ENCODE measurements at regions not wholly inside any gene's neighbourhood (a gene's known extent, or its start where the extent isn't known, plus 50 kb on each side); places are given as distances from the start of the nearest gene placed in this dataset.

DNA sequence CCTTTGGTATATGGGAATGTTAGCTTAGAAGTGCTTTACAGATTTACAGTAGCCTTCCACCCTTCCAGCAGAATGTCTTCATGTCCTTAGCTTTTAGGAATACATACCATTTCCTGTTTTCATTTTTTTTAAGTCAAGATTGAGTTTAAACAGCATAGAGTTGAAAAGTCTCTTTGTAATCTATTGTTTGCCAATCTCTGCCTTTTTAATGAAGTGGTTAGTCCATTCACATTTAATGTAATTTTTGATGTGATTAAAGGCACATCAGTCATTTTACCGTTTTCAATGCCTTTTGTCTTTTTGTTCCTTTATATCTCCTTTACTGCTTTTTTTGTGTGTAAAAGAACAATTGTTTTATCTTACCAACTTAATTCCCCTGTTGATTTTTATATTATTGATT lies 233.4 kb upstream of the SMIM21 start (continued):
- TF ChIP-seq ASH1L (IDR thresholded peaks at IDR 0.05; ENCODE audit: borderline replicate concordance, low read depth, partially characterized antibody) (no peak), MYBL2 (IDR thresholded peaks at IDR 0.05; ENCODE audit: low read depth) (no peak), MYBL2 (CRISPR knock-in tag; IDR thresholded peaks at IDR 0.05; ENCODE audit: borderline replicate concordance) (no peak), ZNF253 (CRISPR knock-in tag; conservative IDR thresholded peaks at IDR 0.05) (no peak), ZKSCAN8 (CRISPR knock-in tag; IDR thresholded peaks at IDR 0.05) (no peak), BRF2 (IDR thresholded peaks at IDR 0.05; ENCODE audit: borderline replicate concordance, insufficient read depth, insufficient read length) (no peak), FOXK1 (CRISPR knock-in tag; IDR thresholded peaks at IDR 0.05; ENCODE audit: borderline replicate concordance) (no peak), SNRNP70 (optimal IDR thresholded peaks at IDR 0.05; ENCODE audit: low read depth, low read length) (no peak), CBX1 (IDR thresholded peaks at IDR 0.05; ENCODE audit: low read depth) (no peak)

GRCh38 chr18:75659535-75660023 lies 232.1 kb upstream of the SMIM21 start:
- Histone ChIP-seq H3K36me3 (ENCODE audit: control insufficient read depth, insufficient read depth, low read length) (no peaks in the 10 kb centered on the region), H3K9ac (ENCODE audit: insufficient read depth in 1 of 2, low read depth in 2 of 2, low read length in 2 of 2) (no peak overlapping the region), H2AFZ (ENCODE audit: low read depth, low read length) (no peak overlapping the region), H3K79me2 (ENCODE audit: control insufficient read depth, insufficient read depth, low read length) (no peaks in the 10 kb centered on the region), H3K9me1 (ENCODE audit: control insufficient read depth, insufficient read depth, low read length) (no peaks in the 10 kb centered on the region), H4K20me1 (replicated peaks; ENCODE audit: control insufficient read depth, insufficient read depth, low read length) (no peaks in the 10 kb centered on the region), H3K4me2 (ENCODE audit: insufficient read depth, low read length) (no peak overlapping the region), H3K9me3 (replicated peaks; ENCODE audit: control insufficient read depth, insufficient read depth, low read depth, low read length) (no peaks in the 10 kb centered on the region), H3K27me3 (ENCODE audit: control insufficient read depth in 2 of 2, insufficient read depth in 2 of 2, low read length in 2 of 2) (no peaks in the 10 kb centered on the region), H3K27ac (ENCODE audit: extremely low read depth, low read depth, low read length) (no peak overlapping the region), H3K4me1 (replicated peaks in 1 of 2; ENCODE audit: control insufficient read depth in 2 of 2, insufficient read depth in 2 of 2, low read length in 2 of 2) (no peaks in the 10 kb centered on the region), H3K4me3 (no peak overlapping the region)
- TF ChIP-seq ZNF133 (CRISPR knock-in tag; IDR thresholded peaks at IDR 0.05), result no peak
- TF ChIP-seq IRF2 (CRISPR knock-in tag; IDR thresholded peaks at IDR 0.05), result no peak
- TF ChIP-seq RBM17 (IDR thresholded peaks at IDR 0.05; ENCODE audit: borderline replicate concordance, low read depth, low read length), result no peak
- no peak for TF ChIP-seq PML (IDR thresholded peaks at IDR 0.05; ENCODE audit: low read length)
- no peak for TF ChIP-seq ZNF217 (CRISPR knock-in tag; IDR thresholded peaks at IDR 0.05)
- TF ChIP-seq ZNF57 (CRISPR knock-in tag; IDR thresholded peaks at IDR 0.05), result no peak
- TF ChIP-seq U2AF2 (optimal IDR thresholded peaks at IDR 0.05; ENCODE audit: low read depth, low read length), result no peak
- no peak for TF ChIP-seq CEBPG (CRISPR knock-in tag; IDR thresholded peaks at IDR 0.05)
- peak in 1 of 2 experiments; percentile 26; a peak in 1 of 4 replicates for TF ChIP-seq CEBPG (tag; conservative IDR thresholded peaks at IDR 0.05 in 1 of 2, IDR thresholded peaks at IDR 0.05 in 1 of 2)
- TF ChIP-seq CEBPB (tag; IDR thresholded peaks at IDR 0.05), result 0 out of 2 replicates have a peak, but pooled peaks have one; percentile 9
- no peak for TF ChIP-seq ZC3H11A (IDR thresholded peaks at IDR 0.05; ENCODE audit: low read depth, low read length)
- no peak for TF ChIP-seq CC2D1A (IDR thresholded peaks at IDR 0.05)
- TF ChIP-seq HOXB6 (CRISPR knock-in tag; IDR thresholded peaks at IDR 0.05; ENCODE audit: borderline replicate concordance), result no peak
- DNase-seq (ENCODE audit: extremely low read depth in 1 of 4, low spot score in 3 of 4) (no peak), FAIRE-seq (no peak), ATAC-seq (no peak)
- CTCF ChIA-PET (ENCODE audit: low intra/inter-chr PET ratio), result no interaction called here
- in situ Hi-C loops (cut with MboI), result no loop called here
- intact Hi-C loops (cut with micrococcal nuclease), result no loop called here
- POLR2A ChIA-PET, result no interaction called here
- BruUV-seq (replicated peaks), result no TSS peak

Data from K562 (cell line).